ENCODE measurements at regions not wholly inside any gene's neighbourhood (a gene's known extent, or its start where the extent isn't known, plus 50 kb on each side); places are given as distances from the start of the nearest gene placed in this dataset.

DNA sequence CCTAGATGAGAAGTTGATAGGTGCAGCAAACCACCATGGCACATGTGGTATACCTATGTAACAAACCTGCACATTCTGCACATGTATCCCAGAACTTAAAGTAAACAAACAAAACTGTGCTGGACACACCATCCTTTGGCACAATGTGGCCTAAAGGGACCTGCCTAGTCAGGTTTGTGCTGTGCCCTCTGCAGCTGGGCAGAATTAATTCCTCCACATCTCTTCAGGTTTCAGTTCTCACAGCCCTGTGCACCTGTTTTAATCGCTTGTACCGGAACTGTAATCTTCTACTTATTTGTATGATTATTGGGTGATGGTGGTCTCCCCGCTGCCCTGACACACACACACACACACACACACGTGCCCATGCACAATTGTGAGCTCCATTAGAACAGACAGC is 252.7 kb downstream of the ACTR3B start:
- H3K27me3 ChIP-seq: no peaks in the 10 kb centered on the region
- TF ChIP-seq, protein P1, sequence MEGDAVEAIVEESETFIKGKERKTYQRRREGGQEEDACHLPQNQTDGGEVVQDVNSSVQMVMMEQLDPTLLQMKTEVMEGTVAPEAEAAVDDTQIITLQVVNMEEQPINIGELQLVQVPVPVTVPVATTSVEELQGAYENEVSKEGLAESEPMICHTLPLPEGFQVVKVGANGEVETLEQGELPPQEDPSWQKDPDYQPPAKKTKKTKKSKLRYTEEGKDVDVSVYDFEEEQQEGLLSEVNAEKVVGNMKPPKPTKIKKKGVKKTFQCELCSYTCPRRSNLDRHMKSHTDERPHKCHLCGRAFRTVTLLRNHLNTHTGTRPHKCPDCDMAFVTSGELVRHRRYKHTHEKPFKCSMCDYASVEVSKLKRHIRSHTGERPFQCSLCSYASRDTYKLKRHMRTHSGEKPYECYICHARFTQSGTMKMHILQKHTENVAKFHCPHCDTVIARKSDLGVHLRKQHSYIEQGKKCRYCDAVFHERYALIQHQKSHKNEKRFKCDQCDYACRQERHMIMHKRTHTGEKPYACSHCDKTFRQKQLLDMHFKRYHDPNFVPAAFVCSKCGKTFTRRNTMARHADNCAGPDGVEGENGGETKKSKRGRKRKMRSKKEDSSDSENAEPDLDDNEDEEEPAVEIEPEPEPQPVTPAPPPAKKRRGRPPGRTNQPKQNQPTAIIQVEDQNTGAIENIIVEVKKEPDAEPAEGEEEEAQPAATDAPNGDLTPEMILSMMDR (IDR thresholded peaks at IDR 0.05): no peak
- TF ChIP-seq POLR2A (IDR thresholded peaks at IDR 0.05): no peak
- H3K4me3 ChIP-seq: no peak overlapping the region
- H3K9me3 ChIP-seq: peaks cover 0 to 4% (median 0%) of the 10 kb centered on the region in 4 donors
- H3K4me1 ChIP-seq: no peaks in the 10 kb centered on the region
- no peak overlapping the region for H3K27ac ChIP-seq
- no peak for DNase-seq
- H3K36me3 ChIP-seq: no peaks in the 10 kb centered on the region

DNA sequence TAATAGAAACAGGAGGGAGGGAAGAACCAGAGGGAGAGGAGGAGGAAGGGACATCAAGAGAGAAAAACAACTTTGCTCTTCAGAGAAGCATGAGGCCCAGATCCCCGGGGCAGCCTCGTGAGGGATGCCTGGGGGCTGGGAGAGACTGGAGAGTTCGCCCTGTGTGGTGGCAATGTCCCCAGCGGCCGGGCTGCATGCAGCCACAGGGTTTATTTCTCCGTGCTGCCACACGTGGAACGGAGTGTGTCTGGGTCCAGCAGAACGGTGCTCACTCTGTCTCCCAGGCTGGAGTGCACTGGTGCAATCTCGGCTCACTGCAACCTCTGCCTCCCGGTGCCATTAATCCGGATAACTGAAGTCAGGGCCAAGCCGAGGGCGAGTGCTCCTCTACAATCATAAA is 257.7 kb downstream of the ACTR3B start:
- Histone ChIP-seq H3K36me3 (no peaks in the 10 kb centered on the region), H3K4me1 (no peaks in the 10 kb centered on the region), H3K27ac (no peak overlapping the region), H3K27me3 (no peaks in the 10 kb centered on the region), H3K9me3 (peaks cover 0 to 4% (median 0%) of the 10 kb centered on the region in 4 donors), H3K4me3 (no peak overlapping the region)
- DNase-seq: no peak
- TF ChIP-seq, protein P1 (IDR thresholded peaks at IDR 0.05): no peak
- TF ChIP-seq POLR2A (IDR thresholded peaks at IDR 0.05): no peak

DNA sequence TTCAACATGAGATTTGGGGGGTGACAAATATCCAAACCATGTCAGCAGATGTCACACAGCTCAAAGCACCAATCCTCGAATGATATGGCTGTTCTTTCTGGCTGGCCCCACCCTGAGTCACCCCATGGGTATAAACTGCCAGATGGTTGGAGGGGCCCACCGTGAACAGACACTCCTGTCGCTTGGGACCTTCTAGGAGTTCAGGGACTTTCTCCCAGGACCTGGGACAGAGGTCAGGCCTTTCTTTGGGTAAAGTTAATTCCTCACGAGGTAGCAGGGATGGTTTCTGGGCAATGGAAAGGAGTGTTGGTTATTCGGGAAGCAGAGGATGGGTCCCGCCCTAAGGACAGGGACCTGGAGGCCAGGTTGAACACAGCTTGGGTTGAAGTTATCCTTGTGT is 262.0 kb downstream of the ACTR3B start:
- DNase-seq: no peak
- Histone ChIP-seq H3K4me1 (no peaks in the 10 kb centered on the region), H3K36me3 (no peaks in the 10 kb centered on the region), H3K27me3 (no peaks in the 10 kb centered on the region), H3K9me3 (no peaks in the 10 kb centered on the region), H3K4me3 (no peak overlapping the region), H3K27ac (no peak overlapping the region)
- TF ChIP-seq, protein P1 (IDR thresholded peaks at IDR 0.05): no peak
- no peak for TF ChIP-seq POLR2A (IDR thresholded peaks at IDR 0.05)

DNA sequence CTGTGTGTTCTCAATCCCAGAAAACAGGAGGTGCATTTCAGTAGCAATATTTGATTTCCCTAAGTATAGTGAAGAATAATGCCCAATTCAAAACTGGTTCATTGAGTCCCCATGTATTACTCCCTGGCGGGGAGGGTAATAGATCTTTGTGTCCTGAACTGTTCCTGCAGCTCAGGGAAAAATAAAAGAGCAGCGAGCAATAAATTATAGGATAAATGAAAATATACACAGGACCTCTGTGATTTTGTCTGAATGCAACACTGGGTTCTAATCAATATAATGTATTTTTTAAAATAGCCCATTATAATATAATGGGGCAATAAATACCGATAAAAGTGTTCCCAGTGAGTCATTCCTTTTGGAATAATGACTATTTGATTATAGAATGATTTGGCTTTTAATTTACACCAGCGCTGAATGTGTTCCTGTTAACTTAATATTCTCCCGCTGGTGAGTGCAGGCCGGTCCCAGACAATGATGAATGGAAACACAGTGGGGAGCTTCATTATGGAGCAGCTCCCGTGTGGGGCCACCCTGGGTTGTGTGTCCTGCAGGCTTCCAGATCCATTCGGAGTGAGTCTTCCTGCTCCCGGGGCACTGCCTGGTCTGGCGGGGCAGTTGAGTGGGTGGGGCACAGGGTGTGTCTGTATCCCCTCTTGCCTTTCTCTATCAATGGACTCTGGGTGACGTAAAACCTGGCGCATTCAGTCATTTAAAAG is 263.1 kb downstream of the ACTR3B start:
- no peak for TF ChIP-seq POLR2A (IDR thresholded peaks at IDR 0.05)
- TF ChIP-seq, protein P1 (IDR thresholded peaks at IDR 0.05): no peak
- H3K4me1 ChIP-seq: no peaks in the 10 kb centered on the region
- H3K4me3 ChIP-seq: no peak overlapping the region
- H3K27me3 ChIP-seq: no peaks in the 10 kb centered on the region
- no peaks in the 10 kb centered on the region for H3K36me3 ChIP-seq
- H3K27ac ChIP-seq: no peak overlapping the region
- DNase-seq: no peak
- H3K9me3 ChIP-seq: no peaks in the 10 kb centered on the region

DNA sequence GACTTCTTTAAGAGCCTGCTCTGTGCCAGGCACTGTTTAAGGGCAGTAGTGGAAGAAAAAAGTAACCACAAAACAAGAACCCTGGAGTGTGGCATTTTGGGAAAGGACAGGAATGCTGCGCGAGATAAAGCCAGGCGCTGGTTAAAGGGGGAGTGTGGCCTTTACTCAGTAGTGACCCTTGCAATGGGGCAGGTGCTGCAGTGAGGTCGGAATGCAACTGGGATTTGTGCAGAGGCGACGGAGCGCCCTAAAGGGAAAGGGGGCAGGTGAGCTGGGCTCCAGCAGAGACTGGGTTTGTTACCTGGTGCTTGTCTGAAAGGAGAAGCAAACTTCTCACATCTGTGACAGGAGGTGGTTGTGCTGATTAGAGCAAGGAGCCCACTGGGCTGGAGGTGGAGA is 263.6 kb downstream of the ACTR3B start:
- no peak for TF ChIP-seq POLR2A (IDR thresholded peaks at IDR 0.05)
- TF ChIP-seq, protein P1 (IDR thresholded peaks at IDR 0.05): no peak
- no peak for DNase-seq
- Histone ChIP-seq H3K4me1 (no peaks in the 10 kb centered on the region), H3K27ac (no peak overlapping the region), H3K9me3 (no peaks in the 10 kb centered on the region), H3K4me3 (no peak overlapping the region), H3K36me3 (no peaks in the 10 kb centered on the region), H3K27me3 (no peaks in the 10 kb centered on the region)

All from Peyer's patch (tissue), 4 donors.